ENCODE measurements at regions not wholly inside any gene's neighbourhood (a gene's known extent, or its start where the extent isn't known, plus 50 kb on each side); places are given as distances from the start of the nearest gene placed in this dataset.

- Histone ChIP-seq H3K36me3 (ENCODE audit: control insufficient read depth in 1 of 2, insufficient read depth in 2 of 2, low read length in 1 of 2) (no peaks in the 10 kb centered on the region), H3K27ac (ENCODE audit: low read depth in 1 of 2, low read length in 2 of 2) (no peak overlapping the region), H3K4me1 (ENCODE audit: control insufficient read depth in 1 of 2, insufficient read depth in 2 of 2, low read length in 2 of 2) (peaks cover 0 to 3% of the 10 kb centered on the region in 2 donors), H3K4me3 (ENCODE audit: low read length in 2 of 2) (no peak overlapping the region), H3K27me3 (ENCODE audit: control insufficient read depth in 1 of 2, insufficient read depth in 2 of 2, low read length in 1 of 2) (no peaks in the 10 kb centered on the region), H3K9me3 (ENCODE audit: control insufficient read depth, low read length) (no peaks in the 10 kb centered on the region)
- intact Hi-C loops (cut with DNase I) = loop anchor here in 1 of 2 donors (5.0 to 10.0 kb wide), 2 partner anchors 38 to 205 kb away; partner anchors contain the start of gene COL8A1
- DNase-seq = no peak
- ATAC-seq (ENCODE audit: low FRiP score) = no peak
- 8 to 17% methylated on average over 2 of the region's 2 CpGs for WGBS, 2 donors
Measured at GRCh38 chr3:99429502-99429901, 208.9 kb upstream of the COL8A1 start.

- Histone ChIP-seq H3K4me1 (ENCODE audit: control insufficient read depth in 1 of 2, insufficient read depth in 2 of 2, low read length in 2 of 2) (peaks cover 0 to 3% of the 10 kb centered on the region in 2 donors), H3K9me3 (ENCODE audit: control insufficient read depth, low read length) (no peaks in the 10 kb centered on the region), H3K36me3 (ENCODE audit: control insufficient read depth in 1 of 2, insufficient read depth in 2 of 2, low read length in 1 of 2) (no peaks in the 10 kb centered on the region), H3K27me3 (ENCODE audit: control insufficient read depth in 1 of 2, insufficient read depth in 2 of 2, low read length in 1 of 2) (no peaks in the 10 kb centered on the region), H3K4me3 (ENCODE audit: low read length in 2 of 2) (no peak overlapping the region), H3K27ac (ENCODE audit: low read depth in 1 of 2, low read length in 2 of 2) (no peak overlapping the region)
- WGBS, 2 donors = 67 to 70% methylated on average over 2 of the region's 2 CpGs
- ATAC-seq (ENCODE audit: low FRiP score) (no peak), DNase-seq (no peak)
- intact Hi-C loops (cut with DNase I) = loop anchor here in 1 of 2 donors (5.0 to 10.0 kb wide), 2 partner anchors 41 to 209 kb away; partner anchors contain the start of gene COL8A1
Measured at GRCh38 chr3:99425930-99426329, 212.5 kb upstream of the COL8A1 start.

GRCh38 chr3:99419116-99419515 is 219.3 kb upstream of the COL8A1 start:
- intact Hi-C loops (cut with DNase I) = loop anchor here in 1 of 2 donors (10.0 kb wide), 1 partner anchor 184 kb away; no protein-coding TSS in a partner anchor
- Histone ChIP-seq H3K4me1 (ENCODE audit: control insufficient read depth in 1 of 2, insufficient read depth in 2 of 2, low read length in 2 of 2) (peaks cover 0 to 2% of the 10 kb centered on the region in 2 donors), H3K27me3 (ENCODE audit: control insufficient read depth in 1 of 2, insufficient read depth in 2 of 2, low read length in 1 of 2) (no peaks in the 10 kb centered on the region), H3K36me3 (ENCODE audit: control insufficient read depth in 1 of 2, insufficient read depth in 2 of 2, low read length in 1 of 2) (no peaks in the 10 kb centered on the region), H3K4me3 (ENCODE audit: low read length in 2 of 2) (no peak overlapping the region), H3K27ac (ENCODE audit: low read depth in 1 of 2, low read length in 2 of 2) (peak overlapping the region; percentile 86 to 90), H3K9me3 (ENCODE audit: control insufficient read depth, low read length) (no peaks in the 10 kb centered on the region)
- WGBS, 2 donors = 0 to 1% methylated on average over 1 of the region's 1 CpG
- DNase-seq = no peak
- no peak for ATAC-seq (ENCODE audit: low FRiP score)

GRCh38 chr3:99418709-99419108 is 219.7 kb upstream of the COL8A1 start:
- no peaks in the 10 kb centered on the region for H3K36me3 ChIP-seq (ENCODE audit: control insufficient read depth in 1 of 2, insufficient read depth in 2 of 2, low read length in 1 of 2)
- no peaks in the 10 kb centered on the region for H3K27me3 ChIP-seq (ENCODE audit: control insufficient read depth in 1 of 2, insufficient read depth in 2 of 2, low read length in 1 of 2)
- no peak for DNase-seq
- ATAC-seq (ENCODE audit: low FRiP score) = no peak
- intact Hi-C loops (cut with DNase I) = loop anchor here in 1 of 2 donors (10.0 kb wide), 1 partner anchor 184 kb away; no protein-coding TSS in a partner anchor
- peak overlapping the region; percentile 86 to 90 for H3K27ac ChIP-seq (ENCODE audit: low read depth in 1 of 2, low read length in 2 of 2)
- H3K9me3 ChIP-seq (ENCODE audit: control insufficient read depth, low read length) = no peaks in the 10 kb centered on the region
- H3K4me3 ChIP-seq (ENCODE audit: low read length in 2 of 2) = no peak overlapping the region
- H3K4me1 ChIP-seq (ENCODE audit: control insufficient read depth in 1 of 2, insufficient read depth in 2 of 2, low read length in 2 of 2) = peaks cover 0 to 2% of the 10 kb centered on the region in 2 donors
- 22 to 26% methylated on average over 3 of the region's 3 CpGs for WGBS, 2 donors

GRCh38 chr3:99418209-99418635 is 220.2 kb upstream of the COL8A1 start:
- peaks cover 0 to 2% of the 10 kb centered on the region in 2 donors for H3K4me1 ChIP-seq (ENCODE audit: control insufficient read depth in 1 of 2, insufficient read depth in 2 of 2, low read length in 2 of 2)
- no peaks in the 10 kb centered on the region for H3K36me3 ChIP-seq (ENCODE audit: control insufficient read depth in 1 of 2, insufficient read depth in 2 of 2, low read length in 1 of 2)
- no peak for DNase-seq
- WGBS, 2 donors = 63 to 73% methylated on average over 2 of the region's 2 CpGs
- H3K27ac ChIP-seq (ENCODE audit: low read depth in 1 of 2, low read length in 2 of 2) = peak overlapping the region; percentile 60 to 90
- no peak for ATAC-seq (ENCODE audit: low FRiP score)
- no peak overlapping the region for H3K4me3 ChIP-seq (ENCODE audit: low read length in 2 of 2)
- no peaks in the 10 kb centered on the region for H3K27me3 ChIP-seq (ENCODE audit: control insufficient read depth in 1 of 2, insufficient read depth in 2 of 2, low read length in 1 of 2)
- intact Hi-C loops (cut with DNase I) = loop anchor here in 1 of 2 donors (10.0 kb wide), 1 partner anchor 183 kb away; no protein-coding TSS in a partner anchor
- no peaks in the 10 kb centered on the region for H3K9me3 ChIP-seq (ENCODE audit: control insufficient read depth, low read length)

- intact Hi-C loops (cut with DNase I) = loop anchor here in 1 of 2 donors (10.0 kb wide), 1 partner anchor 179 kb away; no protein-coding TSS in a partner anchor
- 4 to 7% methylated on average over 1 of the region's 1 CpG for WGBS, 2 donors
- no peaks in the 10 kb centered on the region for H3K9me3 ChIP-seq (ENCODE audit: control insufficient read depth, low read length)
- no peaks in the 10 kb centered on the region for H3K36me3 ChIP-seq (ENCODE audit: control insufficient read depth in 1 of 2, insufficient read depth in 2 of 2, low read length in 1 of 2)
- H3K4me3 ChIP-seq (ENCODE audit: low read length in 2 of 2) = no peak overlapping the region
- ATAC-seq (ENCODE audit: low FRiP score) (no peak), DNase-seq (no peak)
- H3K27ac ChIP-seq (ENCODE audit: low read depth in 1 of 2, low read length in 2 of 2) = no peak overlapping the region
- no peaks in the 10 kb centered on the region for H3K27me3 ChIP-seq (ENCODE audit: control insufficient read depth in 1 of 2, insufficient read depth in 2 of 2, low read length in 1 of 2)
- peaks cover 0 to 4% of the 10 kb centered on the region in 2 donors for H3K4me1 ChIP-seq (ENCODE audit: control insufficient read depth in 1 of 2, insufficient read depth in 2 of 2, low read length in 2 of 2)
Measured at GRCh38 chr3:99413504-99413903, 224.9 kb upstream of the COL8A1 start.

GRCh38 chr3:99410789-99411311 is 227.5 kb upstream of the COL8A1 start:
- peaks cover 0 to 4% of the 10 kb centered on the region in 2 donors for H3K4me1 ChIP-seq (ENCODE audit: control insufficient read depth in 1 of 2, insufficient read depth in 2 of 2, low read length in 2 of 2)
- no peak for ATAC-seq (ENCODE audit: low FRiP score)
- DNase-seq = peak in 1 of 2 donors; percentile 47
- 23 to 36% methylated on average over 7 of the region's 7 CpGs for WGBS, 2 donors
- no peaks in the 10 kb centered on the region for H3K9me3 ChIP-seq (ENCODE audit: control insufficient read depth, low read length)
- intact Hi-C loops (cut with DNase I) = loop anchor here (2.0 to 10.0 kb wide), 2 partner anchors 158 to 176 kb away; no protein-coding TSS in a partner anchor
- peak overlapping the region in 1 of 2 donors; percentile 40 for H3K27ac ChIP-seq (ENCODE audit: low read depth in 1 of 2, low read length in 2 of 2)
- H3K36me3 ChIP-seq (ENCODE audit: control insufficient read depth in 1 of 2, insufficient read depth in 2 of 2, low read length in 1 of 2) = no peaks in the 10 kb centered on the region
- H3K4me3 ChIP-seq (ENCODE audit: low read length in 2 of 2) = no peak overlapping the region
- no peaks in the 10 kb centered on the region for H3K27me3 ChIP-seq (ENCODE audit: control insufficient read depth in 1 of 2, insufficient read depth in 2 of 2, low read length in 1 of 2)

GRCh38 chr3:99409961-99410360 is 228.4 kb upstream of the COL8A1 start:
- intact Hi-C loops (cut with DNase I) = loop anchor here (2.0 to 10.0 kb wide), 2 partner anchors 157 to 175 kb away; no protein-coding TSS in a partner anchor
- 98 to 100% methylated on average over 1 of the region's 1 CpG for WGBS, 2 donors

GRCh38 chr3:99407257-99407656 is 231.1 kb upstream of the COL8A1 start:
- intact Hi-C loops (cut with DNase I) = no loop called here
- H3K9me3 ChIP-seq (ENCODE audit: control insufficient read depth, low read length) = no peaks in the 10 kb centered on the region
- H3K27me3 ChIP-seq (ENCODE audit: control insufficient read depth in 1 of 2, insufficient read depth in 2 of 2, low read length in 1 of 2) = no peaks in the 10 kb centered on the region
- no peak for DNase-seq
- H3K27ac ChIP-seq (ENCODE audit: low read depth in 1 of 2, low read length in 2 of 2) = no peak overlapping the region
- WGBS, 2 donors = 81 to 87% methylated on average over 4 of the region's 4 CpGs
- ATAC-seq (ENCODE audit: low FRiP score) = no peak
- no peaks in the 10 kb centered on the region for H3K36me3 ChIP-seq (ENCODE audit: control insufficient read depth in 1 of 2, insufficient read depth in 2 of 2, low read length in 1 of 2)
- peaks cover 0 to 4% of the 10 kb centered on the region in 2 donors for H3K4me1 ChIP-seq (ENCODE audit: control insufficient read depth in 1 of 2, insufficient read depth in 2 of 2, low read length in 2 of 2)
- H3K4me3 ChIP-seq (ENCODE audit: low read length in 2 of 2) = no peak overlapping the region

More at GRCh38 chr3:99409961-99410360, 228.4 kb upstream of the COL8A1 start:
- Histone ChIP-seq H3K36me3 (ENCODE audit: control insufficient read depth in 1 of 2, insufficient read depth in 2 of 2, low read length in 1 of 2) (no peaks in the 10 kb centered on the region), H3K4me1 (ENCODE audit: control insufficient read depth in 1 of 2, insufficient read depth in 2 of 2, low read length in 2 of 2) (peaks cover 0 to 4% of the 10 kb centered on the region in 2 donors), H3K4me3 (ENCODE audit: low read length in 2 of 2) (no peak overlapping the region), H3K27me3 (ENCODE audit: control insufficient read depth in 1 of 2, insufficient read depth in 2 of 2, low read length in 1 of 2) (no peaks in the 10 kb centered on the region), H3K9me3 (ENCODE audit: control insufficient read depth, low read length) (no peaks in the 10 kb centered on the region), H3K27ac (ENCODE audit: low read depth in 1 of 2, low read length in 2 of 2) (no peak overlapping the region)
- no peak for ATAC-seq (ENCODE audit: low FRiP score)
- no peak for DNase-seq
